ENCODE measurements at regions not wholly inside any gene's neighbourhood (a gene's known extent, or its start where the extent isn't known, plus 50 kb on each side); places are given as distances from the start of the nearest gene placed in this dataset.

- TF ChIP-seq SP1 (IDR thresholded peaks at IDR 0.05) (no peak), FOXK2 (IDR thresholded peaks at IDR 0.05) (no peak), FOXA1 (IDR thresholded peaks at IDR 0.05) (no peak), TARDBP (IDR thresholded peaks at IDR 0.05) (no peak), ZNF384 (IDR thresholded peaks at IDR 0.05) (no peak), CTBP1 (IDR thresholded peaks at IDR 0.05; ENCODE audit: borderline replicate concordance) (no peak), ARNT (IDR thresholded peaks at IDR 0.05) (no peak), FOXM1 (IDR thresholded peaks at IDR 0.05; ENCODE audit: borderline replicate concordance) (no peak), ELF4 (IDR thresholded peaks at IDR 0.05) (no peak), BHLHE40 (IDR thresholded peaks at IDR 0.05; ENCODE audit: borderline replicate concordance) (no peak), PKNOX1 (IDR thresholded peaks at IDR 0.05) (no peak), NFRKB (IDR thresholded peaks at IDR 0.05) (no peak), SUZ12 (IDR thresholded peaks at IDR 0.05) (no peak)
Measured at GRCh38 chr3:148131990-148132638, 565.6 kb upstream of the AGTR1 start.

Data from HEK293T (cell line).